ENCODE measurements at regions not wholly inside any gene's neighbourhood (a gene's known extent, or its start where the extent isn't known, plus 50 kb on each side); places are given as distances from the start of the nearest gene placed in this dataset.

DNA sequence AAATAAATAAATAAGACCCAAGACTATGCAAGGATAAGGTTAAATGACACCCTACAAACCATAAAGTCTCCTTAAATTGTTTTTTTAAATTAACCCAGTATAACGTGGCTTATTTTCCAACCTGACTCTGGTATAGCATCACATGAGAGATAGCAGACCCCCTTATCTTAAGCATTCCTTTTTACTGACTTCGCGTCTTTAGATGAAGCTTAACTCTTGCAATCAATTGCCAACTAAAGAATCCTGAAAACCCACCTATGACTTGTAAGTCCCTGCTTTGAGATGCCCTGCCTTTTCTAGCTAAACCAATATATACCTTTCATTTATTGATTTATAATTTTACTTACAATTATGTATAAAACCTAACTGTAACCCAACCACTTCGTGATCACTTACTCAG is 57.1 kb upstream of the RAB12 start:
- TF ChIP-seq, protein P1, sequence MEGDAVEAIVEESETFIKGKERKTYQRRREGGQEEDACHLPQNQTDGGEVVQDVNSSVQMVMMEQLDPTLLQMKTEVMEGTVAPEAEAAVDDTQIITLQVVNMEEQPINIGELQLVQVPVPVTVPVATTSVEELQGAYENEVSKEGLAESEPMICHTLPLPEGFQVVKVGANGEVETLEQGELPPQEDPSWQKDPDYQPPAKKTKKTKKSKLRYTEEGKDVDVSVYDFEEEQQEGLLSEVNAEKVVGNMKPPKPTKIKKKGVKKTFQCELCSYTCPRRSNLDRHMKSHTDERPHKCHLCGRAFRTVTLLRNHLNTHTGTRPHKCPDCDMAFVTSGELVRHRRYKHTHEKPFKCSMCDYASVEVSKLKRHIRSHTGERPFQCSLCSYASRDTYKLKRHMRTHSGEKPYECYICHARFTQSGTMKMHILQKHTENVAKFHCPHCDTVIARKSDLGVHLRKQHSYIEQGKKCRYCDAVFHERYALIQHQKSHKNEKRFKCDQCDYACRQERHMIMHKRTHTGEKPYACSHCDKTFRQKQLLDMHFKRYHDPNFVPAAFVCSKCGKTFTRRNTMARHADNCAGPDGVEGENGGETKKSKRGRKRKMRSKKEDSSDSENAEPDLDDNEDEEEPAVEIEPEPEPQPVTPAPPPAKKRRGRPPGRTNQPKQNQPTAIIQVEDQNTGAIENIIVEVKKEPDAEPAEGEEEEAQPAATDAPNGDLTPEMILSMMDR (IDR thresholded peaks at IDR 0.05 in 2 of 3, conservative IDR thresholded peaks at IDR 0.05 in 1 of 3; ENCODE audit: borderline replicate concordance in 1 of 3, insufficient read depth in 1 of 3, low read depth in 2 of 3, low read length in 2 of 3), result no peak
- TF ChIP-seq POLR2A (IDR thresholded peaks at IDR 0.05; ENCODE audit: borderline replicate concordance, extremely low read depth, insufficient read depth, insufficient read length), result no peak
- no peak for TF ChIP-seq POLR2AphosphoS5 (IDR thresholded peaks at IDR 0.05; ENCODE audit: low read depth, low read length)
- no peak for TF ChIP-seq CBX3 (IDR thresholded peaks at IDR 0.05; ENCODE audit: low read depth)
- no peak for TF ChIP-seq EZH2 (IDR thresholded peaks at IDR 0.05)
